H9 (cell line): ENCODE measurements at regions not wholly inside any gene's neighbourhood (a gene's known extent, or its start where the extent isn't known, plus 50 kb on each side); places are given as distances from the start of the nearest gene placed in this dataset.

Experiments used
- DNase-seq: peaks from one replicate; pipeline ENCODE4 v3.0.0-alpha.2; 2017
- H2AFZ ChIP-seq: one replicate; pipeline ENCODE4 v1.6.1; 2013; ENCODE audit warnings: mild to moderate bottlenecking, low read length, control low read depth, moderate library complexity
- H2AK5ac ChIP-seq: 2 replicates; pipeline ENCODE4 v1.6.1; 2013; ENCODE audit warnings: low read length, control low read depth, mixed read lengths; ENCODE audit not compliant: insufficient read length
- H2BK120ac ChIP-seq: one replicate; pipeline ENCODE4 v1.6.1; 2013; ENCODE audit warnings: low read depth, mild to moderate bottlenecking, low read length, control low read depth, inconsistent platforms; ENCODE audit not compliant: poor library complexity, severe bottlenecking
- H2BK12ac ChIP-seq: 2 replicates; pipeline ENCODE4 v1.6.1; 2013; ENCODE audit warnings: low read length, control low read depth, mixed read lengths, low read depth; ENCODE audit not compliant: insufficient read length
- H2BK15ac ChIP-seq: 2 replicates; pipeline ENCODE4 v1.6.1; 2013; ENCODE audit warnings: low read depth, low read length, control low read depth
- H2BK20ac ChIP-seq: one replicate; pipeline ENCODE4 v1.6.1; 2013; ENCODE audit warnings: low read depth, mild to moderate bottlenecking, low read length, control low read depth, inconsistent platforms; ENCODE audit not compliant: poor library complexity, severe bottlenecking
- H2BK5ac ChIP-seq: 2 replicates; pipeline ENCODE4 v1.6.1; 2013; ENCODE audit warnings: low read length, control low read depth, mixed read lengths; ENCODE audit not compliant: insufficient read length
- H3K14ac ChIP-seq: 2 replicates; pipeline ENCODE4 v1.6.1; 2013; ENCODE audit warnings: low read length, control low read depth; ENCODE audit not compliant: insufficient read depth
- H3K18ac ChIP-seq: 2 replicates; pipeline ENCODE4 v1.6.1; 2013; ENCODE audit warnings: low read depth, mild to moderate bottlenecking, mixed read lengths, low read length, control low read depth; ENCODE audit not compliant: insufficient read length
- H3K23ac ChIP-seq: 2 replicates; pipeline ENCODE4 v1.6.1; 2013; ENCODE audit warnings: low read length, control low read depth, mixed read lengths, low read depth; ENCODE audit not compliant: insufficient read length
- H3K23me2 ChIP-seq: 2 replicates; pipeline ENCODE4 v1.6.1; 2013; ENCODE audit warnings: low read depth, mild to moderate bottlenecking, mixed read lengths, low read length, control low read depth; ENCODE audit not compliant: insufficient read length, poor library complexity, severe bottlenecking
- H3K27ac ChIP-seq: 2 replicates; pipeline ENCODE4 v1.5.1; 2013; ENCODE audit warnings: low read length, control low read depth, mixed read lengths, low read depth; ENCODE audit not compliant: insufficient read length
- H3K27me3 ChIP-seq: 2 replicates; pipeline ENCODE4 v1.6.1; 2013; ENCODE audit warnings: low read length, control low read depth, inconsistent platforms; ENCODE audit not compliant: insufficient read depth
- H3K4ac ChIP-seq: 2 replicates; pipeline ENCODE4 v1.6.1; 2013; ENCODE audit warnings: low read depth, mild to moderate bottlenecking, control low read depth, inconsistent platforms, low read length, moderate library complexity
- H3K4me1 ChIP-seq: 2 replicates; pipeline ENCODE4 v1.6.1; 2013; ENCODE audit warnings: low read length, control low read depth, inconsistent platforms; ENCODE audit not compliant: insufficient read depth
- H3K4me2 ChIP-seq: 2 replicates; pipeline ENCODE4 v1.6.1; 2013; ENCODE audit warnings: low read length, control low read depth, mixed read lengths; ENCODE audit not compliant: insufficient read length, insufficient read depth
- H3K56ac ChIP-seq: 2 replicates; pipeline ENCODE4 v1.6.1; 2013; ENCODE audit warnings: low read depth, mild to moderate bottlenecking, mixed read lengths, low read length, control low read depth; ENCODE audit not compliant: insufficient read length
- H3K79me1 ChIP-seq: 2 replicates; pipeline ENCODE4 v1.6.1; 2013; ENCODE audit warnings: low read depth, mild to moderate bottlenecking, moderate library complexity, low read length, control low read depth, inconsistent platforms; ENCODE audit not compliant: insufficient read depth, poor library complexity, severe bottlenecking
- H3K79me2 ChIP-seq: 2 replicates; pipeline ENCODE4 v1.6.1; 2013; ENCODE audit warnings: low read length, control low read depth, inconsistent platforms; ENCODE audit not compliant: insufficient read depth
- H3K9ac ChIP-seq: 2 replicates; pipeline ENCODE4 v1.6.1; 2013; ENCODE audit warnings: low read length, control low read depth, mixed read lengths; ENCODE audit not compliant: insufficient read length; ENCODE audit errors: extremely low read depth
- H3K9me3 ChIP-seq: one replicate; pipeline ENCODE4 v1.6.1; 2013; ENCODE audit warnings: low read depth, low read length, inconsistent platforms; ENCODE audit not compliant: control insufficient read depth
- H3T11ph ChIP-seq: one replicate; pipeline ENCODE4 v1.6.1; 2013; ENCODE audit warnings: mild to moderate bottlenecking, low read length, control low read depth, inconsistent platforms
- H4K20me1 ChIP-seq: one replicate; pipeline ENCODE4 v1.6.1; 2013; ENCODE audit not compliant: control insufficient read depth, insufficient read length, insufficient read depth
- H4K5ac ChIP-seq: 2 replicates; pipeline ENCODE4 v1.6.1; 2013; ENCODE audit warnings: low read depth, mild to moderate bottlenecking, mixed read lengths, low read length, control low read depth; ENCODE audit not compliant: insufficient read length
- H4K8ac ChIP-seq: replicated peaks from 2 replicates; pipeline ENCODE4 v1.6.1; 2013; ENCODE audit warnings: low read length, control low read depth, mixed read lengths, low read depth; ENCODE audit not compliant: insufficient read length
- H4K91ac ChIP-seq: 2 replicates; pipeline ENCODE4 v1.6.1; 2013; ENCODE audit warnings: low read depth, mild to moderate bottlenecking, moderate library complexity, mixed read lengths, low read length, control low read depth; ENCODE audit not compliant: insufficient read length
- H3K27ac Mint-ChIP-seq, 3 experiments: 2 replicates in 2 of 3; 3 replicates in 1 of 3; pipeline ENCODE4 v1.8.0; 2020 to 2021; ENCODE audit warnings: mixed read lengths in 3 of 3, mild to moderate bottlenecking in 1 of 3, moderate library complexity in 1 of 3
- H3K27me3 Mint-ChIP-seq: 2 replicates; pipeline ENCODE4 v1.8.0; 2021; ENCODE audit warnings: low read depth, mild to moderate bottlenecking, moderate library complexity, mixed read lengths
- H3K36me3 Mint-ChIP-seq, 3 experiments: 2 replicates in 2 of 3; 3 replicates in 1 of 3; pipeline ENCODE4 v1.8.0; 2020 to 2021; ENCODE audit warnings: low read depth in 3 of 3, mixed read lengths in 3 of 3; ENCODE audit not compliant: insufficient read depth in 1 of 3
- H3K4me1 Mint-ChIP-seq, 2 experiments: 2 replicates each; pipeline ENCODE4 v1.8.0; 2020; ENCODE audit warnings: mixed read lengths in 2 of 2
- H3K4me3 Mint-ChIP-seq, 2 experiments: 2 replicates in 1 of 2; 3 replicates in 1 of 2; pipeline ENCODE4 v1.8.0; 2020 to 2021; ENCODE audit warnings: mild to moderate bottlenecking in 2 of 2, mixed read lengths in 2 of 2, moderate library complexity in 1 of 2
- H3K9me3 Mint-ChIP-seq, 2 experiments: 2 replicates in 1 of 2; 3 replicates in 1 of 2; pipeline ENCODE4 v1.8.0; 2020; ENCODE audit warnings: mild to moderate bottlenecking in 2 of 2, mixed read lengths in 2 of 2, moderate library complexity in 1 of 2
- WGBS: extraction: QIAGEN DNeasy Blood & Tissue Kit; methylation state at CpG from one replicate; pipeline ENCODE4 v1.1.7; 2013; ENCODE audit warnings: missing lambda C conversion rate, low lambda C conversion rate, mixed read lengths; ENCODE audit not compliant: insufficient read length; ENCODE audit errors: extremely low coverage; 5-methylcytosine and 5-hydroxymethylcytosine counted together
- TF ChIP-seq, protein P1 (sequence below): fragments of 200-600 bp; sonication (generic); conservative IDR thresholded peaks from 3 replicates; pipeline ENCODE4 v1.8.0; 2021; ENCODE audit warnings: antibody characterized with exemption, mild to moderate bottlenecking

DNA sequence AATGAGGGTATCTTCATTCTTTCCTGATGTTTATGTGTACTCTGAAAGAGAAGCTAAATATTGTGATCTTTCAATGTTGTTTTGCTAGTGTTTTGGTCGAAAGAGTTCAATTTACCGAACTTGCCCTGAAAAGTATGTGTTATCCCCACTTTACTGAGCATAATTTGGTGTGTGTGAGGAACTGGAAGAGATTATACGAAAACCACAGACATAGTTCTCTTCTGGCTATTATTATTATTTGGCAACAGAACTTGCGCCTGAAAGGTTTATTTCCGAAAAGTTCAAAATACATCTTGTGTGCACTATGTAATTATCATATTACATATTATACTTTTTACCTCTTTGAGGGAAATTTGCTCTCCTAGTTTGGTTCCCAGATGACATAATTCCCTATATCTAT lies 232.5 kb upstream of the INTU start:
- Histone ChIP-seq H3K9ac (no peak overlapping the region), H3K4ac (no peak overlapping the region), H3K56ac (no peak overlapping the region), H2BK20ac (no peak overlapping the region), H2AK5ac (no peak overlapping the region), H3K14ac (no peak overlapping the region), H4K20me1 (no peaks in the 10 kb centered on the region), H3K9me3 (no peaks in the 10 kb centered on the region), H4K8ac (no peak overlapping the region), H3K79me1 (no peaks in the 10 kb centered on the region), H3K27me3 (no peaks in the 10 kb centered on the region), H2BK5ac (no peak overlapping the region), H3K23ac (no peak overlapping the region), H3K18ac (no peak overlapping the region), H3K4me2 (no peak overlapping the region), H3T11ph (no peak overlapping the region), H2BK120ac (no peak overlapping the region), H2BK15ac (no peak overlapping the region), H4K91ac (no peak overlapping the region), H2AFZ (no peak overlapping the region), H3K23me2 (no peaks in the 10 kb centered on the region), H3K27ac (no peak overlapping the region), H3K4me1 (no peaks in the 10 kb centered on the region), H4K5ac (no peak overlapping the region), H3K79me2 (no peaks in the 10 kb centered on the region), H2BK12ac (no peak overlapping the region)
- Mint-ChIP-seq H3K27me3 (no peaks in the 10 kb centered on the region), H3K27ac (no peak overlapping the region), H3K36me3 (no peaks in the 10 kb centered on the region), H3K4me3 (no peak overlapping the region), H3K9me3 (0 out of 5 replicates have a peak, but pooled peaks cover 0 to 1% of the 10 kb centered on the region in 2 experiments), H3K4me1 (no peaks in the 10 kb centered on the region; a peak in 1 of 4 replicates)
- WGBS, result no CpG with 5 or more reads among the region's 5 CpGs
- DNase-seq, result no peak
- TF ChIP-seq, protein P1, sequence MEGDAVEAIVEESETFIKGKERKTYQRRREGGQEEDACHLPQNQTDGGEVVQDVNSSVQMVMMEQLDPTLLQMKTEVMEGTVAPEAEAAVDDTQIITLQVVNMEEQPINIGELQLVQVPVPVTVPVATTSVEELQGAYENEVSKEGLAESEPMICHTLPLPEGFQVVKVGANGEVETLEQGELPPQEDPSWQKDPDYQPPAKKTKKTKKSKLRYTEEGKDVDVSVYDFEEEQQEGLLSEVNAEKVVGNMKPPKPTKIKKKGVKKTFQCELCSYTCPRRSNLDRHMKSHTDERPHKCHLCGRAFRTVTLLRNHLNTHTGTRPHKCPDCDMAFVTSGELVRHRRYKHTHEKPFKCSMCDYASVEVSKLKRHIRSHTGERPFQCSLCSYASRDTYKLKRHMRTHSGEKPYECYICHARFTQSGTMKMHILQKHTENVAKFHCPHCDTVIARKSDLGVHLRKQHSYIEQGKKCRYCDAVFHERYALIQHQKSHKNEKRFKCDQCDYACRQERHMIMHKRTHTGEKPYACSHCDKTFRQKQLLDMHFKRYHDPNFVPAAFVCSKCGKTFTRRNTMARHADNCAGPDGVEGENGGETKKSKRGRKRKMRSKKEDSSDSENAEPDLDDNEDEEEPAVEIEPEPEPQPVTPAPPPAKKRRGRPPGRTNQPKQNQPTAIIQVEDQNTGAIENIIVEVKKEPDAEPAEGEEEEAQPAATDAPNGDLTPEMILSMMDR, result no peak
